M059J (cell line): ENCODE measurements at regions not wholly inside any gene's neighbourhood (a gene's known extent, or its start where the extent isn't known, plus 50 kb on each side); places are given as distances from the start of the nearest gene placed in this dataset.
A peak's percentile ranks its signal among the peaks of the same experiment; 100 is the strongest.
"Not testable (repeated sequence)": the region's sequence is repeated elsewhere in the genome, so short reads cannot be mapped to it uniquely, and the experiment has no call there.

Experiments
- DNase-seq: peaks from one replicate; pipeline ENCODE4 v3.0.0-alpha.2; 2012; ENCODE audit warnings: low read depth

DNA sequence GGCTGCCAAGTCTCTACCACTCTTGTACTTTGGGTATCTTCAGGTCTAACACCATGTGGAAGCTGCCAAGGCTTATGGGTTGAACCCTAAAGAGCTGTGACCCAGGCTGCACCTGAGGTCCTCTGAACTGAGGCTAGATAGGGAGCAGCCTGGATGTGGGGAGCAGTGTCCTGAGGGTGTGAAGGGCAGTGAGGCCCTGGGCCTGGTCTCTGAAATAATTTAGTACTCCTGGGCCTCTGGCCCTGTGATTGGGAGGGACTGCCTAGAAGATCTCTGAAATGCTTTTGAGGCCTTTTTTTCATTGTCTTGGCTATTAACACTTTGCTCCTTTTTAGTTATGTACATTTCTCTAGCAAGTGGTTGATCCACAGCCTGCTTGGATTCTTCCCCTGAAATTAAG, 847.2 kb upstream of the B3GALT2 start:
- DNase-seq, result no peak

DNA sequence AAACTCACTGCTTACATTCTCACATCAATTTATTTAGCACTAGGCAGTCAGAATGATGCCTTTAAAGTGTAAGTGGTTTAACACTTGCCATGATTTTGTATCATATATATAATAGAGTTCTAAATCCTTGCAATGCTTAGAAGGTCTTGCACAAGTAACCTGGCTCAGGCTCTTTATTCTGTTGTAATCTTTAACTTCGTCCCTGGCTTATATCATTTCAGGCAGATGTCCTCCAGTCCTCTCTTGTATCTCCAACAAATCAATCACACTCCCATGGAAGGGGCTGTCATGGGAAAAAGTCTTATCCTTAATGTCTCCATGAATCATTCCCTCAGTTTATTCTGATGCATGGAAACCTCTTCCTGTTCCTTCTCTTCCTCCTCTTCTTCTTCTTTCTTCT, 841.6 kb upstream of the B3GALT2 start:
- no peak for DNase-seq

GRCh38 chr1:194026422-194026821, 840.0 kb upstream of the B3GALT2 start:
- DNase-seq, result no peak

- DNase-seq, result peak; percentile 82
Measured at GRCh38 chr1:194024659-194025058, 838.2 kb upstream of the B3GALT2 start.

GRCh38 chr1:194014014-194014413, 827.6 kb upstream of the B3GALT2 start:
- DNase-seq, result peak; percentile 15

- peak; percentile 10 for DNase-seq
Measured at GRCh38 chr1:194013561-194013960, 827.1 kb upstream of the B3GALT2 start.

GRCh38 chr1:194004146-194004545, 817.7 kb upstream of the B3GALT2 start:
- no peak for DNase-seq

DNA sequence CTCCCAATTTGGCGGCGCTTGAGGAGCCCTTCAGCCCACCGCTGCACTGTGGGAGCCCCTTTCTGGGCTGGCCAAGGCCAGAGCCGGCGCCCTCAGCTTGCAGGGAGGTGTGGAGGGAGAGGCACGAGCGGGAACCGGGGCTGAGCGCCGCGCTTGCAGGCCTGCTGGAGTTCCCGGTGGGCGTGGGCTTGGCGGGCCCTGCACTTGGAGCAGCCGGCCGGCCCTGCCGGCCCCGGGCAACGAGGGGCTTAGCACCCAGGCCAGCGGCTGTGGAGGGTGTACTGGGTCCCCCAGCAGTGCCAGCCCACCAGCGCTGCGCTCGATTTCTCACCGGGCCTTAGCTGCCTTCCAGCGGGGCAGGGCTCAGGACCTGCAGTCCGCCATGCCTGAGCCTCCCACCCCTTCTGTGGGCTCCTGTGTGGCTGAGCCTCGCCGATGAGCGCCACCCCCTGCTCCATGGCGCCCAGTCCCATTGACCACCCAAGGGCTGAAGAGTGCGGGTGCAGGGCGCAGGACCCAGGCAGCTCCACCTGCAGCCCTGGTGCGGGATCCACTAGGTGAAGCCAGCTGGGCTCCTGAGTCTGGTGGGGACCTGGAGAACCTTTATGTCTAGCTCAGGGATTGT, 815.4 kb upstream of the B3GALT2 start:
- DNase-seq, result not testable (repeated sequence)

DNA sequence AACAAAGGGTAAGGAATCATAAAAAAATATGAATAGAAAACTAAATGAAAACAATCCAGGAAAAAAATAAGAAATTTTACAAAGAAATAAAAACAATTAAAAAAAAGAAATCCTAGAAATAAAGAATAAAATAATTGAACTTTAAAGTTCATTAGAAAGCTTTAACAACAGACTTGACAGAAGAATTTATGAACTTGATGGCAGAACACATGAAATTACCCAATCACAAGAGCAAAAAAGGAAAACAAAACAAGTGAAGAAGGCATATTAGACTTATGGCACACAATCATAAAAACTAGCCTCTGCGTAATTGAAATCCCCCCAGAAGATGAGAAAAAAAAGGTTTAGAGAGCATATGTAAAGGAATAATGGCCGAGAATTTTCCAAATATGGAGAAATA, 802.5 kb upstream of the B3GALT2 start:
- no peak for DNase-seq

- peak; percentile 26 for DNase-seq
Measured at GRCh38 chr1:193979219-193979618, 792.8 kb upstream of the B3GALT2 start.

- no peak for DNase-seq
Measured at GRCh38 chr1:193974286-193974798, 787.9 kb upstream of the B3GALT2 start.

DNA sequence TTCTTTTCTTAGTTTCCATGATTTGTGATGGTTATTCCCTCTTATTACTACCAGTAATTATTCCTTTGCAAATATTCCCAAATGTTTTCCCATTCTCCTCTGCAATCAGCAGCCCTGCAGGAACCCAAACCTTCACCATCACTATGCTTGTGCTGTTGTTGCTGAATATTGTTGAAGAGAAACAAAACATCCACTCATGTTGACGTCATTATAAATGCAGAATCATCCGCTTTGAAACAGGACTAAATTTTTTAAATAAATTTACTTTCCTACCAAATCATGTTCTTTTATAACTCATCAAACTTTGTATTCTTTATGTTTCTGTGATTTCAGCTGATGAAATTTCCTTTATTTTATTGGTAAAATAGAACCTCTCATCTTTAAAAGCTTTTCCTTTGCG, 787.0 kb upstream of the B3GALT2 start:
- DNase-seq, result no peak

GRCh38 chr1:193971595-193971994, 785.2 kb upstream of the B3GALT2 start:
- DNase-seq, result peak; percentile 94

GRCh38 chr1:193960499-193960898, 774.1 kb upstream of the B3GALT2 start:
- no peak for DNase-seq

- no peak for DNase-seq
Measured at GRCh38 chr1:193960040-193960439, 773.6 kb upstream of the B3GALT2 start.

GRCh38 chr1:193957556-193958095, 771.2 kb upstream of the B3GALT2 start:
- DNase-seq, result no peak

DNA sequence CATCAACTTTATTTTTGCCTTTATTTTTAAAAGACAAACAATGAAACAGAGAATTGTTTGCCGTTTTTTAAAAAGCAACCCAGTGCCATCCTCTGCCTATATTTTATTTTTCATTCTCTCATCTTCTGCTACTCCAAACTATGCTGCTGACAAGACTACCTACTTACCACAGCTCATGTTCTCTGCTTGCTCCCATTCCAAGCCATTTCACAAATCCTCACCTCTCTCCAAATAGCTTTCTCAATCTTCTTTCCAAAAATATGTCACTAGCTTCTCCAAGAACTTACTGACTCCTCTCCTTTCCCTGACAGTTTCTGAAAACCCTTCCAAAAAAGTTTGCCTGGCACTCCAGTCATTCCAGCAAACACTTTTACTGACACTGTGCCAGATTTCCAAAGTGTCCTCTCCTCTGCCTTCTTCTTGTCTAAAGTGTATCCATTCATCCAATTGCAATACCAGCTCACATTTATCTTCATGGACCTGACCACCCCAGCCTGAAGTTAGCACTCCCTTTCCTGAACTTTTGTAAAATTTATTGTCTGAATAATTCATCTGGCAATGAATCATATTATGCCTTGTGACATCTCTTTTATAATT, 766.5 kb upstream of the B3GALT2 start:
- DNase-seq, result no peak

- peak; percentile 26 for DNase-seq
Measured at GRCh38 chr1:193951984-193952383, 765.6 kb upstream of the B3GALT2 start.

DNA sequence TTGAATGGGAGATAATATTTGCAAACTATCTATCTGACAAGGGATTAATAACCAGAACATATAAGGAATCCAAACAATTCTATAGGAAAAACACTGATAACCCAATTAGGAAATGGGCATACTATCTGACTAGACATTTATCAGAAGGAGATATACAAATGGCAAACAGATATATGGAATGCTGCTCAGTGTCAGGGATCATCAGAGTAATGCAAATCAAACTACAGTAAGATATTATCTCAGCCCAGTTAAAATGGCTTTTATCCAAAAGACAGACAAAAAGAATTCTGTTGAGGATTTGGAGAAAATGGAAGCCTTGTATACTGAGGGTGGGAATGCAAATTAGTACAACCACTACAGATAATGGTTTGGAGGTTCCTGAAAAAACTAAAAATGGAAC, 758.0 kb upstream of the B3GALT2 start:
- no peak for DNase-seq

DNA sequence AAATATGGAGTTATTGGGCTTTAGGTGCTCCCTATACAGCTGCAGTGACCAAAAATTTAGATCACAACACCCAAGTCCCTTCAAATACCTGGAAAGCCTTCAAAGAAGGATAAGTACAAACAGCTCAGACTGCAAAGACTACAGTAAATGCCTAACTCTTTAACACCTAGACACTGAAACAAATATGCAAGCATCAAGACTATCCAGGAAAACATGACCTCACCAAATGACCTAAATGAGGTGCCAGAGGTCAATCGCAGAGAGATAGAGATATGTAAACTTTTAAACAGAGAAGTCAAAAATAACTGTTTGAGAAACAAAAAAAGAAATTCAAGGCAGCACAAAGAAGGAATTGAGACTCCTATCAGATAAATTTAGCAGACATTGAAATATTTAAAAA, 753.8 kb upstream of the B3GALT2 start:
- DNase-seq, result no peak

- no peak for DNase-seq
Measured at GRCh38 chr1:193939585-193939984, 753.2 kb upstream of the B3GALT2 start.

DNA sequence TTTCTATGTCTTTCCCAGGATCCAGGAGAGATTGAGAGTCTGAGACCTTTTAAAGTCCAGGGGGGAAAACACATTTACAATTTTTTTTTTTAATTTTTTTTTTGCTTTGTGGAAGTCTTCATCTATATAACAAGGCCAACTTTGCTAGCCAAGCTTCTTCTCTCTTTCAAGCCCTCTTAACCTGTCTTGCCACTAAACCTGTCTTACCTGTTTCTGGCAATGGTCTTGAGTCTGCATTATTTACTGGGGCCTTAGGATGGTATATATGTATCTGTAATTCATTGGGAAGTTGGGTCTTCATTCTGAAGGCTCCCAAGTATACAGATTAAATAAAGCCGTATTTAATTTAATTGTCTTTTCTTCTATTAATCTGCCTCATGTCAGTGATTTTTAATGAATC, 750.9 kb upstream of the B3GALT2 start:
- no peak for DNase-seq

DNA sequence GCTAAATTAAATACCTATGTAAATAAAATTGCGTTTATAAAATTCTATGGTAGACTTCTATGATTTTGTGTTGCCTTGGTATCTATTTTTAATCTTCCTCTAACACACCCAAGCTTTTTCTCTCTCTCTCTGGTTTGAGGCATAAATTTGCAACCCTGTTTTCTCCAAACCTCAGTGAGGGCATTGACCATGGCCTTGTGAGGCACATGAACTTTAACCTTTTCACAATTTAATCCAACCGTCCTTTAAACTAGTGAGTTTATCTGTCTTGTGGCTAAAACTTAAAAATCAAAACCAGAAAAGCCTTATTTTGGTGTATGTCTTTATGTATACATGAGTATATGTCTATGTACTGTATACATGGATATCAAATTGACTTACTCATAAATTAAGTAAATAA, 746.6 kb upstream of the B3GALT2 start:
- DNase-seq, result no peak

DNA sequence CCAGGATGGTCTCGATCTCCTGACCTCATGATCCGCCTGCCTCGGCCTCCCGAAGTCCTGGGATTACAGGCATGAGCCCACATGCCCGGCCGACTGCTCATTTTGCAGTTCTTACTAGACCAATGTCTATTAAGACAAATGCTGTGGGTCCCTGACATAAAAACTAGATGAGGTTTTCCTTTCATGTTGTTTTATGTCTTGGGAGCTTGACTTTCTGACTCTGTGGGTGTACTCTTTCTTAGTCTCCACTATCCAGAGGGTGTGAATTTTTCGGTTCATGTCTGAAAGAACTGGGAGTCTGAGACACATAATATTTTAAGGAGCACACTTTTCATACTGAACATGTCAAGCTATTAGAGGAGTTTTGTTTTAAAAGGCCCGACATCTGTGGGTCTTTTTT, 744.9 kb upstream of the B3GALT2 start:
- DNase-seq, result no peak
